Bone marrow (tissue), 2 donors: ENCODE measurements at regions not wholly inside any gene's neighbourhood (a gene's known extent, or its start where the extent isn't known, plus 50 kb on each side); places are given as distances from the start of the nearest gene placed in this dataset.

Experiments
- DNase-seq, 2 donors: peaks; one replicate each; lab custom pipeline; 2025; lab: John Stamatoyannopoulos, UW

DNA sequence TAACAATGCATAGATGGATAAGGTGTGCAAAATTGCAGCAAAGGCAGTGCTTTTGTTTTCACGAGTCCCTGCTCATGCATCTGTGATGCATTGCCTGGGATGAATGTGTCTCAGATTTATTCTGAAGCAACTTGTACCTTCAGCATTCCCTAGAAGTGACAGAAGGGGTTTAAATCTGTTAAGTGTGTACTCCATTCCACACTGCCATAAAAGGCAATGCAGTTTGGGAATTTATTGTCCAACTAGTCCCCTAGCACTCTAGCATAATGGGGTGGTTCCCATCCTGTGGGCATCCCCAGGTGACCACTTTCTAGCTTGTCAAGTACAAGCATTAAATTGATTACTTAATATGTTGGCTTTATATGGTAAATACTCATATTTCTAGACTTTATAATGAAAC lies 306.5 kb upstream of the CBLB start:
- DNase-seq, result no peak

GRCh38 chr3:106176734-106177133 lies 307.9 kb upstream of the CBLB start:
- peak in 1 of 2 donors; percentile 93 for DNase-seq

DNA sequence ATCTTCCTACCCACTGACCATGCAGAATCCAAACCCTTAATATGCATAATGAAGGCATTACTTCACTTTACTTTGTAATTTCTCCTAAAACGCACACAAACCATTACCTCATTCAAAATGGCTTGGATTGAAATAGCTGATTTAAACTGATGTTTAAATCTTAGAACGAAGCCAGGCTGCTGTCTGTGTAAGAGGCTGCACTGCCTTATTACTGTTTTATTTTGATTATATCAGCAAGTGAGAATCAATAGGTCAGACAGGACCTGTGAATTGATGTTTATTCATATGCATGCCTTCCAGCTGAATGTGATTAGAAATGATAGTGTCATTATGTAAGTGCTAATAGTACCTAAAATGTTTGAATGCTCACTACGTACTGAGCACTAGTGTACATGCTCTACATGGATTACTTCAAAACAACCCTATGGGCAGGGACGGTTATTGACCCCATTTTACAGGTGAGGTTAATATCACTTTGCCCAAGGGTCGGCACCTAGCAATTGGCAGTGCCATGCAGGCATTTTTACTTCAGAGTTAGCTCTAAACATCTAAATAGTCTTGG lies 314.2 kb upstream of the CBLB start:
- DNase-seq, result no peak

DNA sequence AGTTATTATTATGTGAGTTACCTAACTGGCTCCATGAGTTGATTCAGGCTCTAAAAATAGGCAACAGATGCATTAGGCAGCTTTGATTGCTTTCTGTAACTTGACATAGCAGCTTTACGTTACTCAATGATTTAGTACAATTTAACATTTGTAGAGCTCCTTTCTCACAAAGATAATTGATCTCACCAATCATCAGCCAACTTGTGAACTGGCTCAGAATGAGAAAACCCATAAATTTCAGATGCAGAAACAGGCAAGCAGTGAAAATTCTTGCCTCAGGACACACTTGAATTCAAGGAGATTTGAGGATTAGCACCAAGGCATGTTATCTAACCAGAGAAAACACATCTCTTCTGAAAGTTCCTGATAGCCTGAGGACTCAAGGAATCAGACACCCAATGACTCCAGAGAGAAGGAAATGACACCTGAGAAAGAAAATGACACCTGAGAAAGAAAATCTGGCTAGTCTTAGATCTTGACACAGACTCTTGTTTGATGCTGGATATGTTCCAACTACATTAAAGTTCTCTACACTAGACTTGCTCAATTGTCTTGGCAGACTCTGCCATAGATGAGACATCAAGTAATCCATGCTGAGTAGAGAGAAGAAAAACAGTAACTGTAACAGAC lies 315.1 kb upstream of the CBLB start:
- no peak for DNase-seq

- no peak for DNase-seq
Measured at GRCh38 chr3:106184540-106185457, 316.0 kb upstream of the CBLB start.

- DNase-seq, result no peak
Measured at GRCh38 chr3:106185949-106186348, 317.1 kb upstream of the CBLB start.

- DNase-seq, result no peak
Measured at GRCh38 chr3:106190296-106190695, 321.5 kb upstream of the CBLB start.

- DNase-seq, result no peak
Measured at GRCh38 chr3:106191211-106191610, 322.4 kb upstream of the CBLB start.

DNA sequence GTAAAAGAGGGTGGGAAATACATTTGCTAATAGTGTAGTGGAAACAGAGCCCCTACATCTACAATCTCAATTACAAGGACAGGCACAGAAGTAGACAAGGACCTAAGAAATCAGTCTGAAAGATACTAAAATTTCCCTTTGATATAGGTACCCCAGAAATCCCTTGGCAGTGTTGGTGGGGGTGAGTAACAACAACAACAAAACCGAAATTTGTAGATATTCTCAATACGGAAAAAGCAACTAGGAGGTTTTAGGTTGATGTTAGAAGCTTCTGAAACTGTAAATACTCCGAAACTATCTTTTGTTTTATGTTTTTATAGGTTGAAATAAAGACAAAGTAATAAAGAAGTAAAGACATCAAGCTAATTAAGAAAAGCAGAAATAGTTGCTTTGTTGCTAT lies 323.1 kb upstream of the CBLB start:
- no peak for DNase-seq

DNA sequence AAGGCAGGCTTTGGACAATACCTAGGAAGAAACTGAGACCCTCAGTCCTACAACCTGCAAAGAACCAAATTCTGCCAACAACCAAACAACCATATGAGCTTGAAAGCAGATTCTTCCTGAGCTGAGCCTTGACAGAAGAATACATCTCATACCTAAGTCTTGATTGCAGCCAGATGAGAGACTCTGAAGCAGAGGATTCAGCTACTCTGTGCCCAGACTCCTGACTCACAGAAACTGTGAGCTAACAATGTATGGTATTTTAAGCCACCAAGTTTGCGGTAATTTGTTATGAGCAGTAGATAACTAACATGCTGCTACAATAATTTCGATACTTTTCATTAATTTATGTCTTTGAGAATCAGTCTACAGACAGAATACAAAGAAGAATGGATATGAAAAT lies 325.1 kb upstream of the CBLB start:
- no peak for DNase-seq

GRCh38 chr3:106194726-106195125 lies 325.9 kb upstream of the CBLB start:
- no peak for DNase-seq

- DNase-seq, result no peak
Measured at GRCh38 chr3:106197532-106198194, 328.9 kb upstream of the CBLB start.

DNA sequence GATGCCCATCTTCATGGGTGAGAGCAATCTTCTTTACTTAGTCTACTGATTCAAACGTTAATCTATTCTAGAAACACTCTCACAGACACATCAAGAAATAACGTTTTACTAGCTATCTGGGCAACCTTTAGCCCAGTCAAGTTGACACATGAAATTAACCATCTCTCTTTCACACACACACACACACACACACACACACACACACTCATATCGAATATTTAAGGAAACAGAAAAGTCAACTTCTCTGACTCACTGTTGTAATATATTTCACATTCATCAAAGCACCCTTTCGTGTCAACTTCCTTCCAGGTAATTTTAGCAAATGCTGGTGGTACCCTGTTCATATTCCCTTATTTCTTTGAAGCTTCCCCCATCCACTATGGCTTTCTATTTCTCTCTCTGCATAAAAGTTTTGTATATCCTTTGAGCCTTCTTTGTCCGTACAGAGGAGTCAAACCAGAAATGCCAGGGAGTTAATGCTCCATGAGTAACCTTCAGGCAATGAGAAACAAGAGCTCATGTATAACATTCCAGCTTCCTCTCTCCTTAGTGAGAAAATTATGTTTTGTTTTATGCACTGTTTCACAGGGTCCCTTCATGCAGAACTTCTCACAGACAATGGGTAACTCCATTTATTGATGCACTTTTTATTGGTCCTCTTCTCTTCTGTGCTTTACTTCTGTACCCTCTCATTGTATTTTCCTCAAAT lies 335.5 kb upstream of the CBLB start:
- no peak for DNase-seq

- DNase-seq, result peak in 1 of 2 donors; percentile 82
Measured at GRCh38 chr3:106206146-106206545, 337.3 kb upstream of the CBLB start.

DNA sequence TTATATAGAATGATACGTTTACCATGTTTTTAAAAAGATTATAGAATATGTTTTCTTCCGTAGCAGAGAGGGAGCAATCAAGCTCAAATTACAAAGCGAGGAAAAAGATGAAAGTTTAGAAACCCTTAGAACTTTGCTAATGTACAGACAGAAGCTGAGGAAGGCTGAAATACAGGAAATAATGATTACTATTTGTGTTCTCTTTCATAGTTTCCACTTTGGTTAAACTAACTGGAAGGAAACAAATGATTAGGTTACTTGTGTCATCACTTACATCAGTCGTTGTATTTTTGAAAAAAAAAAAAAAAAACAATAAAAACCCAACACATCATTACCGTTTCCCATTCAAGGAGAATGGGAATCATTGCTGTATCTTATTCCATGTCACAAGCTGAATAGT lies 337.8 kb upstream of the CBLB start:
- DNase-seq, result no peak

DNA sequence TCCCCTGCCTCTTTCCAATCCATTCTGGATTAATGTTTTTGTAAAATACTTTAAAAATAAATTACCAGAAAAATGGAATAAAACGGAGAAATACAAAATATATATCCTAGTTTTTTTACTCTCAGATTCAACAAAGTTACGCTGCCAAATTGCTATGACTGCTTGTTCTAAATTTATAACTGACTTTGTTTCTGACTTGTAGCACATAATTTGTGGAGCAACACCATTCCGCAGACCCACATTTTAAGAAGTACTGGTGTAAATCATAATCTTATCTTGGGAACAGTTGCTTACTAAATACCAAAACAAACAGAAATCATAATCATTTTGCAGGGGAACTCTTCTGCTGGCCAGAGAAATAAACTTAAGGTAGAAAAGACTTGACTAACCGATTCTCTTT lies 339.4 kb upstream of the CBLB start:
- no peak for DNase-seq

DNA sequence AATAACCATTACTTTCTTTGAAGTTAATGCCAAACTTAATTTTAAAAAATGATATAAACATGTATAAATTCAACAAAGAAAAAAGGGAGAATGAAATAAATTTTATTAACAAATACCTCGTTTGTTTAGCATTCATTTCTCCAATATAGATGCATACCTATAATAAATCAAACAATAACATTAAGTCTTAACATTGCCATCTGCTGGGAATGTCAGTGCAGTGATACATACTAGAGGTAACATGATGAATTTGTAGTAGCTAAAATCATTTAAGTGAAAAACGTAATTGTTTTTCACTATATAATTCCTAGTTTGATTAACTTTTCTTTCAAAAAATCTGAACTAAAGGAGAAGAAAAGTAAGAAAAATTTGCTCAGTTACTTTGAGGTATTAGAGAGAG lies 340.2 kb upstream of the CBLB start:
- no peak for DNase-seq

GRCh38 chr3:106209482-106209881 lies 340.7 kb upstream of the CBLB start:
- DNase-seq, result no peak

DNA sequence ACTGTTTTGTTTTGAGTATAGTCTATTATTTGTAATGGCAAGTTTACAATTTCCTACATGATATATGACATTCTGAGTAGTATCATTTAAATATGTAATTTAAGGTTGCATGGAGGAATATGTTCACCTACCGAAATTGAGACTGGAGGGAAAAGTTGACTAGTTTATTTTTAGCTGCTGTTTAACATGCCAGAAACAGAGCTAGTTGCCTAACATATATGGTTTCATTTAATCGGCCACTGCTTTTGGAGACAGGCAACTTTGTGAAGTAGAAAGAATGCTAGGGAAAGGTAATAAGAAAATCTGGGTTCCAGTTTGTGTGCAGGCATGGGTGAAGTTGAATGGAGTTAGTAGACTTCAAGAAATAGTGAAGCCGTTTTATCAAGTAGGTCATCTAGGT lies 342.1 kb upstream of the CBLB start:
- no peak for DNase-seq

DNA sequence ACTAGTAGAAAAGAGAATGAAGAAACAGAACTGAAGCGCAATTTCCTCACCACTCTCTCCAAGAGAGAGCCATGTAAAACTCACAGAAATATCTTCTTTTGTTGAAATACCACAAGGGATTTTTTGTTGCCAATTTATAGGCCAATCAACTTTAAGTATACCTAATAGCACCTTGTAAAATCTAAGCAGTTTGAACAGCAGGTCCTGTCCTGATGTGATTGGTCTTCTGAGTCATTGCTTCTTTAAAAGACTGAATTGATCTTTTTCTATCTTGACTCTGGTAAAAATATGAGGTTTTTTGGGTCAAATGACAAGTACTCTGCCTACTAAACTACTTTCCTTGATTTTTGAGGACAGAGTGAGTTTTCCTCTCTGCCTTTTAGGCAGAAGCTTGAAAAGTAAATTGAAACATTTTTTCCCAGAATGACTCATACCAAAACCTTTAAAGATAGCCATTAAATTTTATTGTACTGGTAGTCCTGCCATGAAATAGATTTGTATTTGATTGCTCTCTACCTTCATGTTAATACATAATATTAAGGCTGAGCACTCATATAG lies 343.9 kb upstream of the CBLB start:
- no peak for DNase-seq

GRCh38 chr3:106213954-106214353 lies 345.1 kb upstream of the CBLB start:
- DNase-seq, result no peak

- no peak for DNase-seq
Measured at GRCh38 chr3:106214641-106215040, 345.8 kb upstream of the CBLB start.
